ENCODE measurements at regions not wholly inside any gene's neighbourhood (a gene's known extent, or its start where the extent isn't known, plus 50 kb on each side); places are given as distances from the start of the nearest gene placed in this dataset.

GRCh38 chr15:101124731-101125451 is 127.0 kb downstream of the CHSY1 start:
- TF ChIP-seq POLR2A (IDR thresholded peaks at IDR 0.05), result no peak
- TF ChIP-seq CTCF (IDR thresholded peaks at IDR 0.05), result no peak
